ENCODE measurements at regions not wholly inside any gene's neighbourhood (a gene's known extent, or its start where the extent isn't known, plus 50 kb on each side); places are given as distances from the start of the nearest gene placed in this dataset.

- no peak for DNase-seq (ENCODE audit: low read depth, low spot score)
Observed at GRCh38 chr5:124065508-124065907, 553.5 kb downstream of the CSNK1G3 start.

- DNase-seq (ENCODE audit: low read depth, low spot score): no peak
Observed at GRCh38 chr5:124064956-124065355, 553.0 kb downstream of the CSNK1G3 start.

- peak; percentile 60 for DNase-seq (ENCODE audit: low read depth, low spot score)
Observed at GRCh38 chr5:124061663-124062062, 549.7 kb downstream of the CSNK1G3 start.

GRCh38 chr5:124061068-124061430 is 549.1 kb downstream of the CSNK1G3 start:
- peak; percentile 43 for DNase-seq (ENCODE audit: low read depth, low spot score)

- peak; percentile 28 for DNase-seq (ENCODE audit: low read depth, low spot score)
Observed at GRCh38 chr5:124060413-124061067, 548.6 kb downstream of the CSNK1G3 start.

GRCh38 chr5:124060011-124060410 is 548.0 kb downstream of the CSNK1G3 start:
- DNase-seq (ENCODE audit: low read depth, low spot score): no peak

GRCh38 chr5:124059200-124059599 is 547.2 kb downstream of the CSNK1G3 start:
- no peak for DNase-seq (ENCODE audit: low read depth, low spot score)

GRCh38 chr5:124057724-124058231 is 545.8 kb downstream of the CSNK1G3 start:
- no peak for DNase-seq (ENCODE audit: low read depth, low spot score)

- DNase-seq (ENCODE audit: low read depth, low spot score): peak; percentile 57
Observed at GRCh38 chr5:124056991-124057723, 545.2 kb downstream of the CSNK1G3 start.

- DNase-seq (ENCODE audit: low read depth, low spot score): peak; percentile 56
Observed at GRCh38 chr5:124056326-124056990, 544.5 kb downstream of the CSNK1G3 start.

GRCh38 chr5:124055751-124056150 is 543.8 kb downstream of the CSNK1G3 start:
- no peak for DNase-seq (ENCODE audit: low read depth, low spot score)

GRCh38 chr5:124054564-124054963 is 542.6 kb downstream of the CSNK1G3 start:
- DNase-seq (ENCODE audit: low read depth, low spot score): no peak

GRCh38 chr5:124053340-124053739 is 541.4 kb downstream of the CSNK1G3 start:
- no peak for DNase-seq (ENCODE audit: low read depth, low spot score)

- no peak for DNase-seq (ENCODE audit: low read depth, low spot score)
Observed at GRCh38 chr5:124052201-124052600, 540.2 kb downstream of the CSNK1G3 start.

GRCh38 chr5:124050120-124050770 is 538.3 kb downstream of the CSNK1G3 start:
- peak; percentile 66 for DNase-seq (ENCODE audit: low read depth, low spot score)

GRCh38 chr5:124045412-124045811 is 533.4 kb downstream of the CSNK1G3 start:
- DNase-seq (ENCODE audit: low read depth, low spot score): no peak

- no peak for DNase-seq (ENCODE audit: low read depth, low spot score)
Observed at GRCh38 chr5:124044613-124045012, 532.6 kb downstream of the CSNK1G3 start.

GRCh38 chr5:124043456-124043855 is 531.5 kb downstream of the CSNK1G3 start:
- no peak for DNase-seq (ENCODE audit: low read depth, low spot score)

GRCh38 chr5:124040799-124041198 is 528.8 kb downstream of the CSNK1G3 start:
- DNase-seq (ENCODE audit: low read depth, low spot score): peak; percentile 88

GRCh38 chr5:124039410-124039809 is 527.4 kb downstream of the CSNK1G3 start:
- DNase-seq (ENCODE audit: low read depth, low spot score): no peak

- DNase-seq (ENCODE audit: low read depth, low spot score): no peak
Observed at GRCh38 chr5:124036786-124037185, 524.8 kb downstream of the CSNK1G3 start.

GRCh38 chr5:124034963-124035362 is 523.0 kb downstream of the CSNK1G3 start:
- no peak for DNase-seq (ENCODE audit: low read depth, low spot score)

Data from astrocyte of the hippocampus (primary cell).